ENCODE measurements at regions not wholly inside any gene's neighbourhood (a gene's known extent, or its start where the extent isn't known, plus 50 kb on each side); places are given as distances from the start of the nearest gene placed in this dataset.

DNA sequence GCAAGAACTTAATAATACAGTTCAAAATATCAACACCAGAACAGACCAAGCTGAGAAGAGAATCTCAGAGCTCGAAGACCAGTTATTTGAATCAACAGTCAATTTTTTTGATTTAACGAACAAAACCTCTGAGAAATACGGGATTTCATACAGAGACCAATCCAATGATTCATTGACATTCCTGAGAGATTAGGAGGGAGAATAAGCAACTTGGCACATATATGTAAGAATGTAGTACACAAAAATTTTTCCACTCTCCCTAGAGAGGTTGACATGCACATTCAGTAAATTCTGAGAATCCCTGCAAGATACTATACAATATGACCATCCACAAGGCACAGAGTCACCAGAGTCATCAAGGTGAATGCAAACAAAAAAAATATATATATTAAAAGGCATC lies 1577.3 kb upstream of the C9orf72 start:
- Histone ChIP-seq H2BK20ac (ENCODE audit: low read length) (no peak overlapping the region), H2BK15ac (ENCODE audit: low read length) (no peak overlapping the region), H3K79me1 (ENCODE audit: low read depth, low read length) (no peaks in the 10 kb centered on the region), H3K4me1 (replicated peaks in 1 of 4; ENCODE audit: control insufficient read depth in 3 of 4, insufficient read depth in 4 of 4, low read length in 3 of 4) (no peaks in the 10 kb centered on the region), H3K4me2 (ENCODE audit: insufficient read depth in 1 of 2, low read depth in 2 of 2, low read length in 2 of 2) (no peak overlapping the region), H3K18ac (ENCODE audit: extremely low read depth, low read length) (no peak overlapping the region), H3K27ac (ENCODE audit: low read depth, low read length) (no peak overlapping the region), H4K20me1 (replicated peaks in 1 of 2; ENCODE audit: control insufficient read depth in 1 of 2, insufficient read depth in 2 of 2, low read length in 2 of 2) (no peaks in the 10 kb centered on the region), H2AFZ (ENCODE audit: low read length) (no peak overlapping the region), H3K23ac (ENCODE audit: insufficient read length) (no peak overlapping the region), H3K27me3 (replicated peaks in 1 of 4; ENCODE audit: control insufficient read depth in 3 of 4, extremely low read depth in 1 of 4, insufficient read depth in 3 of 4, low read length in 3 of 4) (no peaks in the 10 kb centered on the region), H3K9ac (replicated peaks in 1 of 4; ENCODE audit: extremely low read depth in 1 of 4, low read depth in 3 of 4, low read length in 3 of 4) (no peak overlapping the region), H3K36me3 (ENCODE audit: control insufficient read depth in 2 of 4, insufficient read depth in 4 of 4, low read length in 3 of 4) (no peaks in the 10 kb centered on the region), H3K23me2 (ENCODE audit: low read depth, low read length) (no peaks in the 10 kb centered on the region), H3K4ac (replicated peaks; ENCODE audit: insufficient read length, low read depth, low read length) (no peak overlapping the region), H3K79me2 (ENCODE audit: control insufficient read depth in 1 of 2, insufficient read depth in 2 of 2, low read length in 2 of 2) (peaks cover 0 to 21% of the 10 kb centered on the region in 2 experiments; a peak in 2 of 4 replicates), H2BK12ac (ENCODE audit: low read depth, low read length) (no peak overlapping the region), H3K4me3 (ENCODE audit: extremely low read depth in 1 of 4, insufficient read depth in 2 of 4, low read depth in 3 of 4, low read length in 4 of 4) (no peak overlapping the region), H2BK5ac (ENCODE audit: low read depth, low read length) (no peak overlapping the region), H4K91ac (replicated peaks; ENCODE audit: insufficient read length, low read length) (no peak overlapping the region), H2BK120ac (replicated peaks; ENCODE audit: low read depth, low read length) (no peak overlapping the region), H4K5ac (ENCODE audit: insufficient read length, low read depth, low read length) (no peak overlapping the region), H2AK5ac (ENCODE audit: low read depth, low read length) (no peak overlapping the region), H3K56ac (replicated peaks; ENCODE audit: insufficient read length, low read depth, low read length) (no peak overlapping the region), H3K14ac (ENCODE audit: insufficient read length) (no peak overlapping the region), H3K9me3 (ENCODE audit: insufficient read depth in 2 of 2, low read depth in 1 of 2, low read length in 1 of 2) (no peaks in the 10 kb centered on the region), H4K8ac (ENCODE audit: extremely low read depth, insufficient read depth, low read length) (no peak overlapping the region)
- FAIRE-seq, result no peak
- 100% methylated on average over 3 of the region's 3 CpGs; no CpG with 5 or more reads in 1 of the 2 experiments for WGBS, 2 experiments (ENCODE audit: extremely low coverage in 1 of 2, insufficient coverage in 1 of 2, insufficient read length in 1 of 2, insufficient replicate concordance in 2 of 2, low coverage in 1 of 2, low lambda C conversion rate in 2 of 2, missing lambda C conversion rate in 1 of 2)
- ChIA-PET POLR2A (ENCODE audit: partially characterized antibody) (no interaction called here), CTCF (ENCODE audit: partially characterized antibody) (no interaction called here)
- no peak for DNase-seq (ENCODE audit: low read depth in 1 of 2, low spot score in 2 of 2)
- TF ChIP-seq PHF8 (conservative IDR thresholded peaks at IDR 0.05; ENCODE audit: low read depth, low read length) (no peak), ZNF274 (IDR thresholded peaks at IDR 0.05; ENCODE audit: borderline replicate concordance, extremely low read depth, low read length) (no peak), JUND (IDR thresholded peaks at IDR 0.05; ENCODE audit: low read length) (no peak), JUN (IDR thresholded peaks at IDR 0.05; ENCODE audit: low read depth, low read length) (no peak), FOSL1 (IDR thresholded peaks at IDR 0.05; ENCODE audit: insufficient read depth, low read depth, low read length) (no peak), CBX8 (IDR thresholded peaks at IDR 0.05; ENCODE audit: borderline replicate concordance, low read depth, low read length) (no peak), TAF1 (IDR thresholded peaks at IDR 0.05; ENCODE audit: low read depth, low read length) (no peak), SP1 (IDR thresholded peaks at IDR 0.05; ENCODE audit: low read depth, low read length) (no peak), SIX5 (IDR thresholded peaks at IDR 0.05; ENCODE audit: low read depth, low read length) (no peak), SIRT6 (IDR thresholded peaks at IDR 0.05; ENCODE audit: low read length) (no peak), HDAC2 (IDR thresholded peaks at IDR 0.05; ENCODE audit: borderline replicate concordance in 1 of 2, low read depth in 2 of 2, low read length in 2 of 2) (no peak), KDM1A (IDR thresholded peaks at IDR 0.05; ENCODE audit: borderline replicate concordance, low read length) (no peak)
